Right atrium auricular region (tissue), 2 donors: ENCODE measurements at regions not wholly inside any gene's neighbourhood (a gene's known extent, or its start where the extent isn't known, plus 50 kb on each side); places are given as distances from the start of the nearest gene placed in this dataset.

Source experiments
- DNase-seq: peaks from one replicate; pipeline ENCODE4 v3.0.0-alpha.2; 2019; ENCODE audit warnings: low spot score
- H3K27ac ChIP-seq, 2 donors: fragments of 200-600 bp; sonication (generic); 1 replicate in 1 of 2; 2 replicates in 1 of 2; pipeline ENCODE4 v1.5.1; 2016 to 2019
- H3K27me3 ChIP-seq, 2 donors: fragments of 200-600 bp; sonication (generic); one replicate each; pipeline versions ENCODE4 v1.5.1 to v1.6.0; 2017 to 2019
- H3K36me3 ChIP-seq: fragments of 200-600 bp; sonication (generic); one replicate; pipeline ENCODE4 v1.5.1; 2016
- H3K4me1 ChIP-seq, 2 donors: fragments of 200-600 bp; sonication (generic); one replicate each; pipeline versions ENCODE4 v1.5.1 to v1.6.0; 2017 to 2019
- H3K4me3 ChIP-seq, 2 donors: fragments of 200-600 bp; sonication (generic); 1 replicate in 1 of 2; 2 replicates in 1 of 2; pipeline ENCODE4 v1.5.1; 2017 to 2019; ENCODE audit warnings: mild to moderate bottlenecking in 1 of 2, moderate library complexity in 1 of 2
- H3K9me3 ChIP-seq, 2 donors: fragments of 200-600 bp; sonication (generic); one replicate each; pipeline ENCODE4 v1.5.1; 2019
- TF ChIP-seq, protein P1 (sequence below), 2 donors: fragments of 200-600 bp; sonication (generic); IDR thresholded peaks; one replicate each; pipeline ENCODE4 v1.5.1; 2019; ENCODE audit warnings: antibody characterized with exemption in 2 of 2

DNA sequence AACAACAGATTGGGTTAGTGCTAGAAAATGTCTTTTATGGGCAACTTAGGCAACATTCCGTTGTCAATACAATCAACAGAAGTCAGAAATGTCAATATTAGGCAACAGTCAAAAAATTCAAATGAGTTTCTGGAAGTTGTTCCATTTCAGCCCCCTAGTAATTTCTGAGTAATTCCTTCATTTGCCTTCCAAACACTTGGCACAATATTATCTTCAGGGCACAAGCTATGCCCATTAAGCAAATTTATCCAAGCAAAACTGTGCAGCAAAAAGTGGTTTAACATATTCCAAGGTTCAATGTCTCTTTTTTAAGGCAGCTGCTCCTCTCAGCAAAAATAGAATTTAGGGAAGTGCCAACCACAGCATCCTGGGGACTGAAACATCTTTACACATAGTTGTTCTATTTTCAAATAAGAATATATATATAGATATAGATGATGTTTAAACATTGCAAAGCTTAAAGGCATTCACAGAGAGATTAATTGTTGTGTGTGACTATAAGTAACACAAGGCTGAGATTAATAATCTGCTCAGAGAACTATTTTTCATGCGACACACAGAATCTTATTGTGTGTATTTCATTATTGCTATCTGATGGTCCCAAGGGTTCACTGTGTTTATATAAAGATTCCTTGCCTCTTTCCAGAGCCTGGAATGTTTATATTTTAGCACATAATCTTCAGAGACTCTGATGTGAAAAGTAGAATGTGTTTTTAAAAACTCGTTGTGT lies 75.2 kb upstream of the ADTRP start:
- no peak for DNase-seq
- H3K9me3 ChIP-seq = no peaks in the 10 kb centered on the region
- no peaks in the 10 kb centered on the region for H3K27me3 ChIP-seq
- TF ChIP-seq, protein P1, sequence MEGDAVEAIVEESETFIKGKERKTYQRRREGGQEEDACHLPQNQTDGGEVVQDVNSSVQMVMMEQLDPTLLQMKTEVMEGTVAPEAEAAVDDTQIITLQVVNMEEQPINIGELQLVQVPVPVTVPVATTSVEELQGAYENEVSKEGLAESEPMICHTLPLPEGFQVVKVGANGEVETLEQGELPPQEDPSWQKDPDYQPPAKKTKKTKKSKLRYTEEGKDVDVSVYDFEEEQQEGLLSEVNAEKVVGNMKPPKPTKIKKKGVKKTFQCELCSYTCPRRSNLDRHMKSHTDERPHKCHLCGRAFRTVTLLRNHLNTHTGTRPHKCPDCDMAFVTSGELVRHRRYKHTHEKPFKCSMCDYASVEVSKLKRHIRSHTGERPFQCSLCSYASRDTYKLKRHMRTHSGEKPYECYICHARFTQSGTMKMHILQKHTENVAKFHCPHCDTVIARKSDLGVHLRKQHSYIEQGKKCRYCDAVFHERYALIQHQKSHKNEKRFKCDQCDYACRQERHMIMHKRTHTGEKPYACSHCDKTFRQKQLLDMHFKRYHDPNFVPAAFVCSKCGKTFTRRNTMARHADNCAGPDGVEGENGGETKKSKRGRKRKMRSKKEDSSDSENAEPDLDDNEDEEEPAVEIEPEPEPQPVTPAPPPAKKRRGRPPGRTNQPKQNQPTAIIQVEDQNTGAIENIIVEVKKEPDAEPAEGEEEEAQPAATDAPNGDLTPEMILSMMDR (IDR thresholded peaks at IDR 0.05) = no peak
- no peak overlapping the region for H3K4me3 ChIP-seq
- H3K36me3 ChIP-seq = no peaks in the 10 kb centered on the region
- H3K4me1 ChIP-seq = peaks cover 0 to 7% of the 10 kb centered on the region in 2 donors
- no peak overlapping the region for H3K27ac ChIP-seq

DNA sequence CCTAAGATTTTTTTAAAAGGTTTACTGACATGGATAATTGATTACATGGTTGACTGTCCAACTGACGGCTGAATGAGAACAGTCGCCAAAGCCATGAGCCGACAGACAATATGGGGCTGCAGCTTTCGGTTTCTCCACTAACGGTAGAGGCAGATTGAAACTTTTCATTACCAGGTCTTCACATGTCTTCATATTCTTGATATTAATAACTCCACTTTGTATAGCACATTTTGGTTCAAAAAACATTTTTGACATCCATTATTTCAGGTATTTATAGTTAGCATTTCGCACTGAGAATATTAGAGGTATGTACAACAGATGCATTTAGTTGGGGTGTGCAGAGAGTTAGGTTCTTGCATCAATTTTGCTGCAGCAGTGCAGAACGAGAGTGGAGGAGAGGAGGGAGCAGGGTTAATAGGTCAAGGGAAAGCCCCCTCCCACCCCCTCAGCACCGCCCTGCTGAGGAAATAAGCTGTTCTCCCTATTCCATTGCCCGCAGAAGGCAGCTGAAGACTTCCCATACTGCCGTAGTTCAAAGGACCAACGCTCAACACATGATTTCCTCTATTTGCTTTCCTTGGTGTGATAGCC lies 73.6 kb upstream of the ADTRP start:
- TF ChIP-seq, protein P1 (IDR thresholded peaks at IDR 0.05) = no peak
- H3K36me3 ChIP-seq = no peaks in the 10 kb centered on the region
- H3K27ac ChIP-seq = no peak overlapping the region
- H3K4me1 ChIP-seq = peaks cover 0 to 7% of the 10 kb centered on the region in 2 donors
- H3K27me3 ChIP-seq = no peaks in the 10 kb centered on the region
- no peaks in the 10 kb centered on the region for H3K9me3 ChIP-seq
- no peak overlapping the region for H3K4me3 ChIP-seq
- no peak for DNase-seq

- Histone ChIP-seq H3K27ac (no peak overlapping the region), H3K36me3 (no peaks in the 10 kb centered on the region), H3K9me3 (no peaks in the 10 kb centered on the region), H3K4me3 (no peak overlapping the region), H3K27me3 (no peaks in the 10 kb centered on the region), H3K4me1 (peaks cover 0 to 7% of the 10 kb centered on the region in 2 donors)
- TF ChIP-seq, protein P1 (IDR thresholded peaks at IDR 0.05) = no peak
- DNase-seq = no peak
Observed at GRCh38 chr6:11851387-11851786, 72.8 kb upstream of the ADTRP start.

GRCh38 chr6:11848852-11849731 lies 70.5 kb upstream of the ADTRP start:
- H3K4me1 ChIP-seq = no peaks in the 10 kb centered on the region
- no peaks in the 10 kb centered on the region for H3K36me3 ChIP-seq
- H3K27ac ChIP-seq = no peak overlapping the region
- TF ChIP-seq, protein P1 (IDR thresholded peaks at IDR 0.05) = no peak
- no peaks in the 10 kb centered on the region for H3K9me3 ChIP-seq
- H3K4me3 ChIP-seq = no peak overlapping the region
- no peak for DNase-seq
- H3K27me3 ChIP-seq = no peaks in the 10 kb centered on the region

GRCh38 chr6:11848346-11848651 lies 69.7 kb upstream of the ADTRP start:
- H3K9me3 ChIP-seq = no peaks in the 10 kb centered on the region
- TF ChIP-seq, protein P1 (IDR thresholded peaks at IDR 0.05) = no peak
- no peak for DNase-seq
- no peaks in the 10 kb centered on the region for H3K27me3 ChIP-seq
- no peaks in the 10 kb centered on the region for H3K36me3 ChIP-seq
- H3K27ac ChIP-seq = no peak overlapping the region
- H3K4me3 ChIP-seq = no peak overlapping the region
- no peaks in the 10 kb centered on the region for H3K4me1 ChIP-seq
